Choroid plexus epithelial cell (primary cell): ENCODE measurements at regions not wholly inside any gene's neighbourhood (a gene's known extent, or its start where the extent isn't known, plus 50 kb on each side); places are given as distances from the start of the nearest gene placed in this dataset.

Experiments
- DNase-seq: peaks from one replicate; pipeline ENCODE4 v3.0.0-alpha.2; 2010; ENCODE audit warnings: low read depth
- H3K4me3 ChIP-seq: 2 replicates; pipeline ENCODE4 v1.5.1; 2011; ENCODE audit warnings: low read depth, mild to moderate bottlenecking, control low read depth, low read length, moderate library complexity
- CTCF ChIP-seq: conservative IDR thresholded peaks from 2 replicates; pipeline ENCODE4 v1.5.1; 2011; ENCODE audit warnings: low read depth, mild to moderate bottlenecking, control low read depth, inconsistent platforms, low read length, moderate library complexity

GRCh38 chr4:3838437-3839380 is 72.5 kb downstream of the ADRA2C start:
- no peak overlapping the region for H3K4me3 ChIP-seq
- no peak for TF ChIP-seq CTCF
- DNase-seq, result no peak

- H3K4me3 ChIP-seq, result no peak overlapping the region
- DNase-seq, result no peak
- no peak for TF ChIP-seq CTCF
Measured at GRCh38 chr4:3845094-3845743, 79.0 kb downstream of the ADRA2C start.

GRCh38 chr4:3845744-3846429 is 79.7 kb downstream of the ADRA2C start:
- no peak for TF ChIP-seq CTCF
- DNase-seq, result no peak

GRCh38 chr4:3847211-3847940 is 81.2 kb downstream of the ADRA2C start:
- TF ChIP-seq CTCF, result no peak
- DNase-seq, result no peak
- H3K4me3 ChIP-seq, result no peak overlapping the region

More at GRCh38 chr4:3845744-3846429, 79.7 kb downstream of the ADRA2C start:
- no peak overlapping the region for H3K4me3 ChIP-seq

GRCh38 chr4:3848323-3848722 is 82.1 kb downstream of the ADRA2C start:
- no peak for DNase-seq

More at GRCh38 chr4:3848323-3848722, 82.1 kb downstream of the ADRA2C start:
- no peak overlapping the region for H3K4me3 ChIP-seq
- TF ChIP-seq CTCF, result no peak
